ENCODE measurements at regions not wholly inside any gene's neighbourhood (a gene's known extent, or its start where the extent isn't known, plus 50 kb on each side); places are given as distances from the start of the nearest gene placed in this dataset.

DNA sequence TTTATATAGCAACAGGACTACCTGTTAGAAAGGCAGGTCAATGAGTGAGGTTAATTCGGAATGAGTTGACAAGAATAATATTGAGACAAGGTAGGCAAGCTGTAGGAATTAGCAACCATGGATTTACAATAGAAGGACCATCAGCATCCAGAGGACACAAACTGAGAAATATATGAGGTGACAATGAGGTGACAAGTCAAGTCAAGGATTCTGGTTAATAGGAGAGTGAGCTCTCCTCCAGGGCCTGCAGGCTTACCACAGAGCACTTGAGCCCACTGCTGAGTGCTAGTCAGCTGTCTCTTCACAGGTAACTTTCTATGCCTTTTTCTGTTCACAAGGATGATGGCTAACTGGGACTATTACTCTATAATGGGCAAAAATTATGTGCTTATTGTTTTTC, 227.2 kb downstream of the MRPS30 start:
- DNase-seq (ENCODE audit: low spot score): no peak
- in situ Hi-C loops (cut with HindIII; ENCODE audit: low sequenced_read_pairs): no loop called here

DNA sequence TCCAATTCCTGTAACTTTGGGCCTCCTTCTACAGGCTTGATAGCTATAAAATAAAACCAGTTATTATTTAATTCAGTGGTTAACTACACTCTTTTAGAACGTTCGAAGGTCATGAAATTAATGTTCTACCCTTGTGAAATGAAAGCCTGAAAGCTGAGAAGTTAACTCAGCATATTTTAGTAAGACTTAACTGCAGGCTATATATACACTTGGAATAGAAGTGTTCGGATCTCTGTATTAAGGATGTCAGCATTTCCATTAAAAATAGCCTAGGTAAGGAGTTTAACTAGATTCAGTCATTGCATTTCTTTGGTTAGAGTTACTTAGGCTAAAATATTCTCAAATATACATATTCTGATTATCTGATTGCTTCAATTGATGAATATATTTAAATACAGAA, 229.2 kb downstream of the MRPS30 start:
- no peak for DNase-seq (ENCODE audit: low spot score)
- in situ Hi-C loops (cut with HindIII; ENCODE audit: low sequenced_read_pairs): no loop called here

DNA sequence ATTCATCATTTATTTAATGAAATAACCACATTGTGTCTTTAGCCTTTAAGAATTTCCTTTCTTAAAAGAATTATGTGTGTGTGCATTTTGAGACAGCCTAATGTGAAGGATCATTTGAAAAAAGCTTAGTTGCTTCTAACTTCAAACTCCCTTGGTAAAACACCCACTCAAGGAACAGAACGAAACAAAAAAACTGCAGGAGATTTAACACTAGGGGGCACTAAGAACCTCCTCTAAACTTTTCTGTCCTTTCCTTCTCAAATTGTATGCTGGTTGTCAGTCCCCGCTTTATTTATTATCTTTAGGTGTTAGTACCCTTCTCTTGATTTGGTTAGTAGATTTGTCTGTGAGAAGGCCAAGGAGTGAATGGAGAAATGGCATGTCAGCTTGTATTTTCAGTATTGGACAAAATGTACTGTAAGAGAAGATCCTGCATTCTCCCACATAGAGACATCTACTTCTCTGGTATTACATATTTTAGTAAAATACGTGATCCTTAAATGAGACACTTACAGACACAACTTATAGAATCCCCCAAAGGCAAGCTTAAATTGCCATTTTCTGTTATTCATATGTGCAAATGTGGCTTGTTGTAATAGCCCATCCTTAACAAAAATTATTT, 229.7 kb downstream of the MRPS30 start:
- peak; percentile 78 for DNase-seq (ENCODE audit: low spot score)
- in situ Hi-C loops (cut with HindIII; ENCODE audit: low sequenced_read_pairs): no loop called here

DNA sequence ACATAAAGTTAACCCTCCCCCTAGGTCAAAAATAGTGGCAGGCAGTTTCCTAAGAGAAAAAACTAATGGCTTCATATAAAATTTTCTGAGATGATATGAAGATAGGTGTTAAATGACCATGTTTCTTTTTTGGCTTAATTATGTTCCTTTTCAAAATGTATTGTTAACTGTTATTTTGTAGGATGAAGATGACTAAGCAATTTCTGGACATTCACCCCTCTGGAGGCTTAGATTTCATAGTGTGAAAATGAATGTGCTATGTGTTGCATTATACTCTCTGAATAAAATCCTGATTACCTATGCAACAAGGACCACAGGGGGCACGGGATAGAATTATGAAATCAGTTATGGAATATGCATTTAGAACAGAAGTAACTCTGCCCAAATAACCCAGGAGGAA, 233.5 kb downstream of the MRPS30 start:
- in situ Hi-C loops (cut with HindIII; ENCODE audit: low sequenced_read_pairs): no loop called here

DNA sequence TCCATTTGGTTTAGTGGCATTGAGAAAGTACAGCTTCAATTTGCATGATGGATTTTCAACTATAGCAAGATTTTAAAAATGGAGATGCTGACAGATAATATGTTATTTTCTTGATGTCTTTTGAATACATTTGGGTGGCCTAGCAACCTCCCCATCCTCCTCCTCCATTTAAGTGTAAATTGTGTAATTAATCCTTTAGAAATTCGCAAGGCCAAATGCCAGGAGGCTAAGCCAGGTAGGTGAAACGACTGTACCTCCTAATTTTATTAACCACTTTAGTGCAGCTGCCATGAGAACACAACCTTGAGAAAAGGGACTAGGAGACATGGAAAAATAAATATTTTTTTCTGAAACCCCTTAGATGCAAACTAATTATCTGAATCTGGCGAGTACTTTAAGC, 248.8 kb downstream of the MRPS30 start:
- in situ Hi-C loops (cut with HindIII; ENCODE audit: low sequenced_read_pairs): no loop called here

More for the DNA sequence above, 233.5 kb downstream of the MRPS30 start:
- no peak for DNase-seq (ENCODE audit: low spot score)

DNA sequence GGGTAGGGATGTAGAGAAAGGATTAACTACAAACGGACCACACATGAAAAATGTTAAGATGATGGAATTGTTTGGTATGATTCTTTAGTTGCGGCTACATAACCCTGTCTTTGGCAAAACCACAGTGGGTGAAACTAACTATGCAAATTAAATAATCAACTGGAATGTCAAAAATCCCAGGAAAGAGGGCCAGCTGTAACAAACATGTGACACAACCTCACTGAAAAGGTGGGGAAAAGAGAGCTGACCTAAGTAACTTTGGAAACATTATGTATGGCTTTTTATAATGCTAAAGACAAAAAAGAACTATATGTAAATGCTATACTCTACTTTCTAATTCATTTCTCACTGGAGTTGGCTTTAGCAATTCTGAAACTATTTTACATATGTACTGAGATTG, 252.0 kb downstream of the MRPS30 start:
- no peak for DNase-seq (ENCODE audit: low spot score)

More for the DNA sequence above, 248.8 kb downstream of the MRPS30 start:
- no peak for DNase-seq (ENCODE audit: low spot score)

DNA sequence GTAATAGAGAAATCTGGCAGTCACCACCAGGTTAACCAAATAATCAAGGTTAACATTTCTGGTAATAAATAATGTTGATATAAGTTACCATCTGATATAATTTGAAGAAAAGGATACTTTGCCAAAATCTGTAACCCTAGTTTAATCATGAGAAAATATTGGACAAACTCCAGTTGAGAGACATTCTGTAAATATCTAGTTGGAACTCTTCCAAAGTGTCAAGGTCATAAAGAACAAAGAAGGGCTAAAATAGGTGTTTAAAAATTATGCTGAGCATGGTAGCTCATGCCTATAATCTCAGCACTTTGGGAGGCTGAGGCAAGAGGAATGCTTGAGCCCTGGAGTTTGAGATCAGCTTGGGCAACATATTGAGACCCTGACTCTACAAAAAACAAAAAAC, 253.3 kb downstream of the MRPS30 start:
- DNase-seq (ENCODE audit: low spot score): no peak
- in situ Hi-C loops (cut with HindIII; ENCODE audit: low sequenced_read_pairs): no loop called here

More for the DNA sequence above, 252.0 kb downstream of the MRPS30 start:
- in situ Hi-C loops (cut with HindIII; ENCODE audit: low sequenced_read_pairs): no loop called here

DNA sequence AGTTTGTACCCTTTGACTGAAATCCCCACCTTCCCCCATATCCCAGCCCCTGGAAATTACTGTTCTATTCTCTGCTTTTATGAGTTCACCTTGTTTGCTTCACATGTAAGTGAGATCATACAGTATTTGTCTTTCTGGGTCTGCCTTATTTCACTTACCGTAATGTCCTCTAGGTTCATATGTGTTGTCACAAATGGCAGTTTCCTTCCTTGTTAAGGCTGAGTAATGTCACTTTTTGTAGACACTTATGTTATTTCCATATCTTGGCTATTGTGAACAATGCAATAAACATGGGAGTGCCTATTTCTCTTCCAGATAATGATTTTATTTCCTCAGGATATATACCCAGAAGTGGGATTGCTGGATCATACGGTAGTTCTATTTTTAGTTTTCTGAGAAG, 272.3 kb downstream of the MRPS30 start:
- in situ Hi-C loops (cut with HindIII; ENCODE audit: low sequenced_read_pairs): no loop called here
- DNase-seq (ENCODE audit: low spot score): no peak

DNA sequence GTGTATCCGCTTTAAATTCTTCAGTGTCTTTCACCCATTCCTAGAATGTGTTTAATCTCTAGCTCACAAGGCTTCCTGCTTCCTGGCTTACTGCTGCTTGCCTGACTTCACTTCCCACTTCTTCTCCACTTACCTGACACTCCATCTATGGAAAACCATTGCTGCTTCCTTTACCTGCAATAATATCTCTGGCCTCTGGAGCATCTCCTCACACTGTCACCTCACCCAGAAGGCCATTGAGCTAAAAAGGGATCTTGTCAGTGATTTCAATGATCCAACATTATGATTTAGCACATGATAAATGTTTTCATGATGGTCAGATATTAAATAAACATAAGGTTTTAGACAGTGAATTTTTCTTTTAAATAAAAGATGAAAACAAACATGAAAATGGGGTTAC, 281.1 kb downstream of the MRPS30 start:
- in situ Hi-C loops (cut with HindIII; ENCODE audit: low sequenced_read_pairs): no loop called here
- no peak for DNase-seq (ENCODE audit: low spot score)

DNA sequence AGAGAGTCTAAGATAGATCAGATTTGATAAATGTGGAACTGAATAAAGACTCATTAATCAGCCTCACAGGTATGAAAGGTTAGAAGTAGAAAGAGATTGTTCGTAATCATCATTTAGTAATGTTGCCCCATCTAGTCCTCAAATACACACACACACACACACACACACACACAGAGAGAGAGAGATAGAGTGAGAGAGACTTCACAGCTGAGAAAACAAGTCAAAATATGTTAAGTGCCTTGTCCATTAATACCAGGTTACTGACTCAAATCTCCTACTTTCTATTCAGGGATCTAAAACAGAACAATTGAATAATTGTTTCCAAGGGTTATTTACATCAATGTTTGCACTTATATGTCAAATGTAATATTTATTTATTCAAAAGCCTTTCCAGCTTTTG, 284.6 kb downstream of the MRPS30 start:
- DNase-seq (ENCODE audit: low spot score): no peak
- in situ Hi-C loops (cut with HindIII; ENCODE audit: low sequenced_read_pairs): no loop called here

DNA sequence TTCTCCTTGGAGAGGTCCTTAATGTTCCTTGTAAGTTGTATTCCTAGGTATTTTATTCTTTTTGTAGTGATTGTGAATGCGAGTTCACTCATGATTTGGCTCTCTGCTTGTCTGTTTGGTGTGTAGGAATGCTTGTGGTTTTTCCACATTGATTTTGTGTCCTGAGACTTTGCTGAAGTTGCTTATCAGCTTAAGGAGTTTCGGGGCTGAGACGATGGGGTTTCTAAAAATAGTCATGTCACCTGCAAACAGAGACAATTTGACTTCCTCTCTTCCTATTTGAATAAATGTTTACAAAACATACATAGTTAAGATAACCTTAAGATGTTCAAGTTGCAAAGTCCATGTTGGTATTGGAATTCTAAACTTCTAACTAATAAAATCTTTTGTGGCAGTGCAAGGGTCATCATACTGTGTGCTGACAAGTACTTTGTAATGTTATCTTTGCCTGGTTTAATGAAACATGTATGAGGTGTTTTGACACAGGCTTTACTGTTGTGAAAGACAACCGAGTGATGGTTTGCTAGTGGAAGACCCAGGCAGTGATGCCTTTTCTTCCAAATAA, 286.2 kb downstream of the MRPS30 start:
- in situ Hi-C loops (cut with HindIII; ENCODE audit: low sequenced_read_pairs): no loop called here

DNA sequence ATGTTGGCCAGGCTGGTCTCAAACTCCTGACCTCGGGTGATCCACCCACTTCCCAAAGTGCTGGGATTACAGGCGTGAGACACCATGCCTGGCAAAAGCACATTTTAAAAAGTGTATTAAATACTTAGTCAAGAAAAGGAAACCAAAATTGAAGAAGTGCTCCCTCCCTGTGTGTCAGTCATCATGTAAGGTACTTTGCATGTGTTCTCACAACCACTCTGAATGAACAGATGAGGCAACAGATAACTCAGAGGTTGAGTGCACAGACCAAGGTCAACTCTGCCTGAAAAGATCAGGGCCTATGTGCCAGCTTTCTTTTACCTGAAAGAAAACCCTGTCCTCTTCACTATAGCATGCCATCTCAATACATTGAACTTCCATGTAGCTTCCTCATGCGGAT, 289.7 kb downstream of the MRPS30 start:
- DNase-seq (ENCODE audit: low spot score): no peak
- in situ Hi-C loops (cut with HindIII; ENCODE audit: low sequenced_read_pairs): no loop called here

More for the DNA sequence above, 286.2 kb downstream of the MRPS30 start:
- no peak for DNase-seq (ENCODE audit: low spot score)

DNA sequence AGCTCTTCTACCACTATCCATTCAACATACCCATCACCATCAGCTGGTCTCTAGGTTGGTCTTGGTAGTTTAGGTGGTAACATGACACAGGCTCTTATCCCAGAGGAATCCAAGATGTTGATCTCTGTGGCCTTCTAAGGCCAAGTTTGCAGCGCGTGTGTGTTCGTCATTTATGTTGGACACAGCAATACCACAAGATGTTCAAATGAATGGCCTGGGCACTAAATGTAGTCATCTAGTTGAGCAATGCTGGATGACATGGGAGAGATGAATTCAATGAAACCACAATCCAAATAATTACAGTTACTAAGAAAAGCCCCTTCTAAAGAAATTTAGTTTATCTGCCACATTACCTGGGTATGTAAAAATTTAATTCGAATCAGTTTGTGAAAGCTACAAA, 292.4 kb downstream of the MRPS30 start:
- in situ Hi-C loops (cut with HindIII; ENCODE audit: low sequenced_read_pairs): no loop called here
- no peak for DNase-seq (ENCODE audit: low spot score)

DNA sequence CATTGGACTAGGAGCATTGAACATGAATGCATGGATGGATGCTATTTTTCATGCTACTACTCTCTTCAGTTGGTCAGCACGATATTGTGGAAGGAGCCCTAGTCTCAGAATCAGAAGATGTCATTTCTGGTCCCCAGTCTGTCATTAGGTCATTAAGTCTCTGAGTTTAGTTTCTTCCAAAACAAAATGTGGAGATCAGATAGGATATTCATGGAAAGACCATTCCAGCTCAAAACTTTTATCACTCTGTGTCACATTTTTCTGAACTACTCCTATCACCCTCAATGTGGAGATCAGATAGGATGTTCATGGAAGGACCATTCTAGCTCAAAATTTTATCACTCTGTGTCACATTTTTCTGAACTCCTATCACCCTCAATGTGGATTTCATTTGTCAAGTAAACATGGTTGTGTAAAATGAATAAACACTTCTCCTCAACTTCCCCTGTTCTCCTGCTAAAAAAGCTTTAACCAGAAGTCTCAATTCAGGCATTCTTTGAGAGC, 296.8 kb downstream of the MRPS30 start:
- in situ Hi-C loops (cut with HindIII; ENCODE audit: low sequenced_read_pairs): no loop called here
- no peak for DNase-seq (ENCODE audit: low spot score)

DNA sequence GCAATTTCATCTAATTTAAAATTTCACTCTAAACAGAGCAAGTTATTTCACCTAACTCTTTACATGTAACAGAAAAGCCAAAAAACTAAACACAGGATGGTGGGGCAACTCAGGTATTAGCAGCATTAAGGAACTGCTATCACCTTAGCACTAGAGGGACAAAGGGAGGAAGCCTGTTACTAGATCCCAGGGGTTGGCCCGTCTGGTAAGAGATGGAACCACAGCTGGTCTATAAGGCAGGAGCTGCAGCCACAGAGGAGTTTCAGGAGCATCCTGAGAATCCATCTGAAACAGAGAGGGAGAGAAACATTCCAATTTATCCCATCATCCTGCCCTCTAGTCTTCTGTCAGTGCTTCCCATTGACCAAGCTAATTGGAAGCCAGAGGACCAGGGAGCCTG, 300.3 kb downstream of the MRPS30 start:
- in situ Hi-C loops (cut with HindIII; ENCODE audit: low sequenced_read_pairs): no loop called here
- DNase-seq (ENCODE audit: low spot score): no peak

DNA sequence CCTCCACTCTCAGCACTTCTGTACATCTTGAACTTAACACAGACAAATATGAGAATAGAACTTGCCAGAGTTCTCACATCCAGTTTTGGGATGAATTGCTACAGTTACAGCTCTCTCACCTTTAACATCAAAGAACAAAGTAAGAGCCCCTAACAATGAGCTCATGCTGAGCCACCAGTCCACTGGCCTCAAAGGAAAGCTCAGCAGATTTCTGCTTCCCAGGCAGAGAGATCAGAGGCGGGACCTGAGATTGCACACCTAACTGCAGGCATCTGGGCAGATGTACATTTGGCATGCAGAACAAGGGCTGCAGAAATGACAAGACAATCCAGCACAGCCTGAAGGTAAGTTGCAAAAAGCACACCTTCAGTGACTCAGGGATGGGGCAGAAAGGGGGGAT, 300.9 kb downstream of the MRPS30 start:
- in situ Hi-C loops (cut with HindIII; ENCODE audit: low sequenced_read_pairs): no loop called here
- no peak for DNase-seq (ENCODE audit: low spot score)

DNA sequence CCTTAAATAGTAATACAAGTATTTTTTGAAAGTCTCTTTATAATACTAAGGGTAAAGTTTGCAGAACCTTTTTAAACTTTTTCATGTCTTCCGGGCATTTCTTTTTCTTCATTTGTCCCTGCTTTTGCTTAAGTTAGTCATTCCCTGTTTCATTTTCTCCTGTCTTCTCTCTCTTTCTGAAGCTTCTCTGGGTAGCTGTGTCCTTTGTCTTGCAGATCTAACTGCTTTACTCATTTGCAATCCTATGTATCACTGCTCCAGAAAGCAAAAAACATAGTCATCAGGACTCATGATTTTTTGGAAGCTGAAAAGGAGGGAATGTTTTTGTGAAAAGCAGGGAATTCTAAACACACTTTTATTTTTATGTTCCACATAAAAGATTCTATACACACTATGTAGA, 301.7 kb downstream of the MRPS30 start:
- DNase-seq (ENCODE audit: low spot score): no peak
- in situ Hi-C loops (cut with HindIII; ENCODE audit: low sequenced_read_pairs): no loop called here

DNA sequence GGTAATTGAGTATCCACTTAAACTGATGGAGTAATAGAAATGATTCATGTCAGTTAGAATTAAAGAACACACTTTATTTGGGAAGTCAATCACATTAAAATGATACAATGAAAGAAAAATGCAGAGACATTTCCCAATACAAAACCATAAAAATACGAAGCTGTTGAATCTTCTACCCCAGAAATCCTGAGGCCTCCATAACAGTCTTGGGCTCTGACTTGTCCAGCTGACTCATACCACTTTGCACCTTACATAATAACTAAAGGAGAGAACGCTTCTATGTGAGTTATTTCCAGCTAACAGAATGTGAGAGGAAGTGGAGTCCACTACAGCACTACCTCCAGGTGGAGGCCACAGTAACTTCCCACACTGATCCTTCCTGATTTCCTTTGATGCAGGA, 305.0 kb downstream of the MRPS30 start:
- no peak for DNase-seq (ENCODE audit: low spot score)
- in situ Hi-C loops (cut with HindIII; ENCODE audit: low sequenced_read_pairs): no loop called here

DNA sequence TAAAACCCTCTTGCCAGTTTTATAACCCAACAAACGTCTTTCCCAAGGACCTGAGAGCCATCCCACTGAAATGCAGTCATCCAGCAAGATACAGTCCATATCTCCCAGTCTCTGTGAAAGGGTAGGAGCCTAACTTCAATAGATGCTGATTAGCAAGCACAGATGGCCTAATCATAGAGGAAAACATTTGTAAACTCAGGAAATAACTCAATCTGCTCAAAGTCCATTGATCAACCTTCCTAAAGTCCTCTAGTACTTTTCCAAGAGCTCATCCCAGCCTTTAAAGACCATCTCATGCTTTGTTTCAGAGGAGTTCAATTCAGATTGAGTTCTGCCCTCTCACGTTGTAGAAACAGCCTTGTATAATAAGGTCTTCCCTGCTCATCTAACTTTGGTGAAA, 324.2 kb downstream of the MRPS30 start:
- in situ Hi-C loops (cut with HindIII; ENCODE audit: low sequenced_read_pairs): no loop called here
- no peak for DNase-seq (ENCODE audit: low spot score)

DNA sequence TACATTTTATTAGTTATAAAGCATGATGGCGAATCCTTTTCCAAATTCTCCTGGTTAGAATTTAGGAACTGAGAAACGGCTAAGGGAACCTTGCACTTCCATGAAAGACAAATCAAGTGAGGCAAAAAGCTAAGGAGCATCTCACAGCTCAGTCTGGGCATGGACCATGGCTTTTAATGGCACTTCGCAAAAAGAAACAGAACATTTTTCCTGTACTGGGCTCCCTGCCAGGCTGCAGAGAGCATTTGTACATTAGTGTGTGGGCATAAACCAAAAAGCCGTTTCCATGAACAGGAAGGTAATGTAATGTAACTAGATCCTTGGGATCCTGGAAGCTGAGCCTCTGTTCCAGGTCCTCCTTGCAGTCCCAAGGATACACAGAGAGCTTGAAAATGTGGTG, 354.2 kb downstream of the MRPS30 start:
- in situ Hi-C loops (cut with HindIII; ENCODE audit: low sequenced_read_pairs): no loop called here
- DNase-seq (ENCODE audit: low spot score): peak; percentile 25

DNA sequence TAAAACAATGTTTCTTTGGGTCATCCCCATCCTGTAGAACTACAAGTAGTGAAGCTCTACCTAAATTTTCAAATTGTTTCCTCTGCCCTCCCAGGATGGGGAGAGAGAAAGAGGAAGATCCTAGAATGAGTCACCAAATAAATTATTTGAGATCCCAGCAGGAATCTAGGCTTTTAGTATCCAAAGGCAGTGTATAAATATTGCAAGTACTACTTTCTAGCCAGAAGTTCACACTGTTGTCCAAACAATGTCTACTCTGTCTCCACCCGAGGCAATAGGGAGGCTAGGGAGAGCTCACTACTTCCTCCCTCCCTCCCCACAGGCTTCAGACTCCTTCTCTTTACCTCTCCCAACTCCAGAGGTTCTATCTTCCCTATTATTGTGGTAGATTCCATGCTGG, 362.8 kb downstream of the MRPS30 start:
- in situ Hi-C loops (cut with HindIII; ENCODE audit: low sequenced_read_pairs): no loop called here

More for the DNA sequence above, 362.8 kb downstream of the MRPS30 start:
- no peak for DNase-seq (ENCODE audit: low spot score)
